Endothelial cell of umbilical vein (primary cell): ENCODE measurements at regions not wholly inside any gene's neighbourhood (a gene's known extent, or its start where the extent isn't known, plus 50 kb on each side); places are given as distances from the start of the nearest gene placed in this dataset.

ENCODE experiments used
- EZH2 ChIP-seq: IDR thresholded peaks from 2 replicates; pipeline ENCODE4 v1.6.1; 2012; ENCODE audit warnings: borderline replicate concordance, low read depth, mild to moderate bottlenecking, moderate library complexity, low read length, inconsistent platforms; ENCODE audit not compliant: severe bottlenecking
- GATA2 ChIP-seq: IDR thresholded peaks from 2 replicates; pipeline ENCODE4 v1.7.0; 2011; ENCODE audit warnings: low read depth, mild to moderate bottlenecking, moderate library complexity, mixed read lengths, low read length; ENCODE audit not compliant: insufficient read length, insufficient read depth
- JUN ChIP-seq: IDR thresholded peaks from 2 replicates; pipeline ENCODE4 v1.6.1; 2011; ENCODE audit warnings: borderline replicate concordance, low read depth; ENCODE audit not compliant: insufficient read length, insufficient read depth
- MAX ChIP-seq: IDR thresholded peaks from 2 replicates; pipeline ENCODE4 v1.6.1; 2011; ENCODE audit not compliant: insufficient read depth, insufficient read length
- MYC ChIP-seq: IDR thresholded peaks from one replicate; pipeline ENCODE4 v1.6.1; 2011; ENCODE audit warnings: mild to moderate bottlenecking, low read depth, low read length
- POLR2A ChIP-seq: IDR thresholded peaks from 2 replicates; pipeline ENCODE4 v1.6.1; 2012; ENCODE audit warnings: low read depth, mild to moderate bottlenecking, control low read depth, low read length
- POLR2AphosphoS5 ChIP-seq: IDR thresholded peaks from 2 replicates; pipeline ENCODE4 v1.6.1; 2012; ENCODE audit warnings: low read depth, mild to moderate bottlenecking, control low read depth, low read length, moderate library complexity; ENCODE audit not compliant: insufficient read depth
- TF ChIP-seq, protein P1 (sequence below), 2 donors: IDR thresholded peaks; 1 replicate in 1 of 2; 2 replicates in 1 of 2; pipeline ENCODE4 v1.5.1; 2011; ENCODE audit warnings: low read length in 2 of 2, mild to moderate bottlenecking in 2 of 2, moderate library complexity in 2 of 2, control low read depth in 1 of 2, inconsistent platforms in 1 of 2, low read depth in 1 of 2; ENCODE audit not compliant: insufficient read depth in 1 of 2; ENCODE audit errors: extremely low read depth in 1 of 2

- no peak for TF ChIP-seq POLR2AphosphoS5
- no peak for TF ChIP-seq POLR2A
- no peak for TF ChIP-seq EZH2
- TF ChIP-seq, protein P1, sequence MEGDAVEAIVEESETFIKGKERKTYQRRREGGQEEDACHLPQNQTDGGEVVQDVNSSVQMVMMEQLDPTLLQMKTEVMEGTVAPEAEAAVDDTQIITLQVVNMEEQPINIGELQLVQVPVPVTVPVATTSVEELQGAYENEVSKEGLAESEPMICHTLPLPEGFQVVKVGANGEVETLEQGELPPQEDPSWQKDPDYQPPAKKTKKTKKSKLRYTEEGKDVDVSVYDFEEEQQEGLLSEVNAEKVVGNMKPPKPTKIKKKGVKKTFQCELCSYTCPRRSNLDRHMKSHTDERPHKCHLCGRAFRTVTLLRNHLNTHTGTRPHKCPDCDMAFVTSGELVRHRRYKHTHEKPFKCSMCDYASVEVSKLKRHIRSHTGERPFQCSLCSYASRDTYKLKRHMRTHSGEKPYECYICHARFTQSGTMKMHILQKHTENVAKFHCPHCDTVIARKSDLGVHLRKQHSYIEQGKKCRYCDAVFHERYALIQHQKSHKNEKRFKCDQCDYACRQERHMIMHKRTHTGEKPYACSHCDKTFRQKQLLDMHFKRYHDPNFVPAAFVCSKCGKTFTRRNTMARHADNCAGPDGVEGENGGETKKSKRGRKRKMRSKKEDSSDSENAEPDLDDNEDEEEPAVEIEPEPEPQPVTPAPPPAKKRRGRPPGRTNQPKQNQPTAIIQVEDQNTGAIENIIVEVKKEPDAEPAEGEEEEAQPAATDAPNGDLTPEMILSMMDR (IDR thresholded peaks at IDR 0.05; ENCODE audit: extremely low read depth in 1 of 2, insufficient read depth in 1 of 2, low read depth in 1 of 2, low read length in 2 of 2) = no peak
- TF ChIP-seq MYC = no peak
- no peak for TF ChIP-seq GATA2
- TF ChIP-seq MAX = no peak
- TF ChIP-seq JUN = no peak
These were observed 71.5 kb upstream of the HNMT start for GRCh38 chr2:137892739-137893138.
